GDM1 (cell line): ENCODE measurements at regions not wholly inside any gene's neighbourhood (a gene's known extent, or its start where the extent isn't known, plus 50 kb on each side); places are given as distances from the start of the nearest gene placed in this dataset.

ENCODE experiments used
- DNase-seq: peaks from one replicate; lab custom pipeline; 2025; lab: John Stamatoyannopoulos, UW

GRCh38 chr2:56444339-56444738 is 260.5 kb downstream of the CCDC85A start:
- no peak for DNase-seq

GRCh38 chr2:56448403-56449001 is 264.7 kb downstream of the CCDC85A start:
- DNase-seq: no peak

- no peak for DNase-seq
Measured at GRCh38 chr2:56449002-56449431, 265.2 kb downstream of the CCDC85A start.

- DNase-seq: no peak
Measured at GRCh38 chr2:56449449-56449860, 265.7 kb downstream of the CCDC85A start.

GRCh38 chr2:56450047-56450446 is 266.3 kb downstream of the CCDC85A start:
- no peak for DNase-seq

- no peak for DNase-seq
Measured at GRCh38 chr2:56450772-56451171, 267.0 kb downstream of the CCDC85A start.

- DNase-seq: no peak
Measured at GRCh38 chr2:56455642-56456041, 271.9 kb downstream of the CCDC85A start.

- DNase-seq: no peak
Measured at GRCh38 chr2:56456791-56457190, 273.0 kb downstream of the CCDC85A start.

GRCh38 chr2:56460508-56460907 is 276.7 kb downstream of the CCDC85A start:
- DNase-seq: no peak

GRCh38 chr2:56464066-56464465 is 280.3 kb downstream of the CCDC85A start:
- DNase-seq: no peak

GRCh38 chr2:56464613-56465012 is 280.8 kb downstream of the CCDC85A start:
- DNase-seq: no peak

- no peak for DNase-seq
Measured at GRCh38 chr2:56465491-56465890, 281.7 kb downstream of the CCDC85A start.

GRCh38 chr2:56473524-56473923 is 289.7 kb downstream of the CCDC85A start:
- no peak for DNase-seq

GRCh38 chr2:56474412-56475158 is 290.8 kb downstream of the CCDC85A start:
- no peak for DNase-seq

GRCh38 chr2:56475191-56475590 is 291.4 kb downstream of the CCDC85A start:
- no peak for DNase-seq

GRCh38 chr2:56476509-56477071 is 292.8 kb downstream of the CCDC85A start:
- DNase-seq: no peak

GRCh38 chr2:56478027-56478426 is 294.2 kb downstream of the CCDC85A start:
- no peak for DNase-seq

- DNase-seq: no peak
Measured at GRCh38 chr2:56483081-56483480, 299.3 kb downstream of the CCDC85A start.

- DNase-seq: no peak
Measured at GRCh38 chr2:56484906-56485305, 301.1 kb downstream of the CCDC85A start.

- DNase-seq: no peak
Measured at GRCh38 chr2:56500317-56500716, 316.5 kb downstream of the CCDC85A start.

- no peak for DNase-seq
Measured at GRCh38 chr2:56502616-56503015, 318.8 kb downstream of the CCDC85A start.

- no peak for DNase-seq
Measured at GRCh38 chr2:56505885-56506284, 322.1 kb downstream of the CCDC85A start.

- DNase-seq: no peak
Measured at GRCh38 chr2:56508662-56509061, 324.9 kb downstream of the CCDC85A start.
